Effector memory CD8-positive, alpha-beta T cell (primary cell): ENCODE measurements at regions not wholly inside any gene's neighbourhood (a gene's known extent, or its start where the extent isn't known, plus 50 kb on each side); places are given as distances from the start of the nearest gene placed in this dataset.
"Not testable (repeated sequence)": the region's sequence is repeated elsewhere in the genome, so short reads cannot be mapped to it uniquely, and the experiment has no call there.

Experiments used
- ATAC-seq: fragments of 150-1000 bp; cut with Tn5 transposase; replicated peaks from 2 replicates; pipeline ENCODE4 v1.10.0; 2021; ENCODE audit warnings: mild to moderate bottlenecking, moderate library complexity
- DNase-seq, 3 experiments: peaks; one replicate each; pipeline ENCODE4 v3.0.0; 2021
- H3K27ac Mint-ChIP-seq, 2 donors: one replicate each; pipeline ENCODE4 v1.8.0; 2022; ENCODE audit warnings: mild to moderate bottlenecking in 2 of 2, mixed read lengths in 2 of 2, moderate library complexity in 2 of 2
- H3K27me3 Mint-ChIP-seq, 2 donors: one replicate each; pipeline ENCODE4 v1.8.0; 2022; ENCODE audit warnings: mixed read lengths in 2 of 2
- H3K36me3 Mint-ChIP-seq: one replicate; pipeline ENCODE4 v1.8.0; 2022; ENCODE audit warnings: mild to moderate bottlenecking, moderate library complexity, mixed read lengths; ENCODE audit not compliant: insufficient read depth
- H3K4me1 Mint-ChIP-seq, 2 donors: one replicate each; pipeline ENCODE4 v1.8.0; 2022; ENCODE audit warnings: low read depth in 2 of 2, mixed read lengths in 2 of 2
- H3K4me3 Mint-ChIP-seq, 2 donors: one replicate each; pipeline ENCODE4 v1.8.0; 2022; ENCODE audit warnings: mild to moderate bottlenecking in 2 of 2, mixed read lengths in 2 of 2, moderate library complexity in 2 of 2
- H3K9me3 Mint-ChIP-seq, 2 donors: one replicate each; pipeline ENCODE4 v1.8.0; 2022; ENCODE audit warnings: mixed read lengths in 2 of 2

GRCh38 chr7:39833180-39833799, 116.8 kb upstream of the CDK13 start:
- H3K9me3 Mint-ChIP-seq, H3K36me3 Mint-ChIP-seq, H3K4me1 Mint-ChIP-seq, H3K27ac Mint-ChIP-seq: not testable (repeated sequence)
- H3K27me3 Mint-ChIP-seq, result peaks cover 52% of the 10 kb centered on the region in 2 donors
- ATAC-seq (peak; percentile 82), DNase-seq (peak in 1 of 3 experiments; percentile 1)
- peak overlapping the region; percentile 43 to 55 for H3K4me3 Mint-ChIP-seq

GRCh38 chr7:39833865-39834634, 116.0 kb upstream of the CDK13 start:
- H3K27ac Mint-ChIP-seq, DNase-seq, ATAC-seq, H3K9me3 Mint-ChIP-seq, H3K4me1 Mint-ChIP-seq, H3K36me3 Mint-ChIP-seq: not testable (repeated sequence)
- Mint-ChIP-seq H3K4me3 (peak overlapping the region; percentile 43 to 55), H3K27me3 (peaks cover 45 to 46% of the 10 kb centered on the region in 2 donors)

- Mint-ChIP-seq H3K4me3 (no peak overlapping the region), H3K36me3 (no peaks in the 10 kb centered on the region), H3K27me3 (peaks cover 46 to 68% of the 10 kb centered on the region in 2 donors), H3K9me3 (no peaks in the 10 kb centered on the region), H3K4me1 (peaks cover 0 to 3% of the 10 kb centered on the region in 2 donors), H3K27ac (no peak overlapping the region)
- DNase-seq (no peak), ATAC-seq (no peak)
These were observed 111.7 kb upstream of the CDK13 start for GRCh38 chr7:39838326-39838725.

- Mint-ChIP-seq H3K36me3 (no peaks in the 10 kb centered on the region), H3K27ac (no peak overlapping the region)
- no peak for DNase-seq
These were observed 105.0 kb upstream of the CDK13 start for GRCh38 chr7:39845006-39845405.

GRCh38 chr7:39847227-39847626, 102.8 kb upstream of the CDK13 start:
- Mint-ChIP-seq H3K4me1 (no peaks in the 10 kb centered on the region), H3K4me3 (no peak overlapping the region), H3K27ac (no peak overlapping the region), H3K36me3 (no peaks in the 10 kb centered on the region), H3K9me3 (no peaks in the 10 kb centered on the region), H3K27me3 (peaks cover 29 to 37% of the 10 kb centered on the region in 2 donors)
- ATAC-seq, result no peak
- DNase-seq, result no peak

More at GRCh38 chr7:39845006-39845405, 105.0 kb upstream of the CDK13 start:
- H3K4me3 Mint-ChIP-seq, result no peak overlapping the region
- H3K4me1 Mint-ChIP-seq, result no peaks in the 10 kb centered on the region
- no peak for ATAC-seq
- H3K27me3 Mint-ChIP-seq, result peaks cover 32 to 39% of the 10 kb centered on the region in 2 donors
- no peaks in the 10 kb centered on the region for H3K9me3 Mint-ChIP-seq

GRCh38 chr7:39851466-39852045, 98.5 kb upstream of the CDK13 start:
- H3K4me3 Mint-ChIP-seq, result no peak overlapping the region
- ATAC-seq (no peak), DNase-seq (no peak)
- no peaks in the 10 kb centered on the region for H3K9me3 Mint-ChIP-seq
- no peak overlapping the region for H3K27ac Mint-ChIP-seq
- H3K4me1 Mint-ChIP-seq, result peaks cover 2 to 5% of the 10 kb centered on the region in 2 donors
- peaks cover 25 to 35% of the 10 kb centered on the region in 2 donors for H3K27me3 Mint-ChIP-seq
- no peaks in the 10 kb centered on the region for H3K36me3 Mint-ChIP-seq

GRCh38 chr7:39854616-39855324, 95.3 kb upstream of the CDK13 start:
- not testable (repeated sequence) for H3K36me3 Mint-ChIP-seq, H3K4me1 Mint-ChIP-seq, H3K9me3 Mint-ChIP-seq, DNase-seq
- Mint-ChIP-seq H3K27ac (peak overlapping the region in 1 of 2 donors; percentile 16), H3K4me3 (peak overlapping the region; percentile 40 to 72), H3K27me3 (peaks cover 27 to 42% of the 10 kb centered on the region in 2 donors)
- peak; percentile 100 for ATAC-seq

GRCh38 chr7:39855325-39855674, 94.8 kb upstream of the CDK13 start:
- peaks cover 27 to 38% of the 10 kb centered on the region in 2 donors for H3K27me3 Mint-ChIP-seq
- no peaks in the 10 kb centered on the region for H3K9me3 Mint-ChIP-seq
- ATAC-seq, result no peak

GRCh38 chr7:39863675-39864322, 86.3 kb upstream of the CDK13 start:
- H3K27ac Mint-ChIP-seq, H3K9me3 Mint-ChIP-seq, H3K36me3 Mint-ChIP-seq, H3K4me3 Mint-ChIP-seq, H3K4me1 Mint-ChIP-seq, ATAC-seq, DNase-seq: not testable (repeated sequence)
- peaks cover 14 to 29% of the 10 kb centered on the region in 2 donors for H3K27me3 Mint-ChIP-seq

More at GRCh38 chr7:39855325-39855674, 94.8 kb upstream of the CDK13 start:
- Mint-ChIP-seq H3K4me3 (peak overlapping the region; percentile 40 to 72), H3K4me1 (peaks cover 2 to 5% of the 10 kb centered on the region in 2 donors), H3K36me3 (no peaks in the 10 kb centered on the region), H3K27ac (peak overlapping the region in 1 of 2 donors; percentile 16)
- no peak for DNase-seq

GRCh38 chr7:39869888-39870522, 80.1 kb upstream of the CDK13 start:
- not testable (repeated sequence) for H3K4me1 Mint-ChIP-seq, H3K36me3 Mint-ChIP-seq, H3K4me3 Mint-ChIP-seq, ATAC-seq, H3K27ac Mint-ChIP-seq, H3K9me3 Mint-ChIP-seq, DNase-seq
- H3K27me3 Mint-ChIP-seq, result peaks cover 9 to 14% of the 10 kb centered on the region in 2 donors

GRCh38 chr7:39871610-39872009, 78.4 kb upstream of the CDK13 start:
- H3K4me1 Mint-ChIP-seq, H3K4me3 Mint-ChIP-seq, DNase-seq, H3K27ac Mint-ChIP-seq, H3K9me3 Mint-ChIP-seq, H3K36me3 Mint-ChIP-seq, ATAC-seq: not testable (repeated sequence)
- peaks cover 23 to 30% of the 10 kb centered on the region in 2 donors for H3K27me3 Mint-ChIP-seq

GRCh38 chr7:39880556-39880955, 69.5 kb upstream of the CDK13 start:
- Mint-ChIP-seq H3K27me3 (peaks cover 52 to 67% of the 10 kb centered on the region in 2 donors), H3K27ac (no peak overlapping the region), H3K9me3 (peaks cover 0 to 2% of the 10 kb centered on the region in 2 donors), H3K36me3 (no peaks in the 10 kb centered on the region), H3K4me1 (no peaks in the 10 kb centered on the region), H3K4me3 (no peak overlapping the region)
- DNase-seq, result no peak
- ATAC-seq, result no peak
